Activated naive CD8-positive, alpha-beta T cell treated with anti-CD3 and anti-CD28 coated beads, Interleukin-2, amount 50 U/mL, for 24 hours (primary cell): ENCODE measurements at regions not wholly inside any gene's neighbourhood (a gene's known extent, or its start where the extent isn't known, plus 50 kb on each side); places are given as distances from the start of the nearest gene placed in this dataset.
"Not testable (repeated sequence)": the region's sequence is repeated elsewhere in the genome, so short reads cannot be mapped to it uniquely, and the experiment has no call there.

ENCODE experiments used
- ATAC-seq: fragments of 150-1000 bp; cut with Tn5 transposase; one replicate; pipeline ENCODE4 v1.10.0; 2021
- DNase-seq: peaks from one replicate; pipeline ENCODE4 v3.0.0; 2021
- H3K27ac Mint-ChIP-seq: one replicate; pipeline ENCODE4 v1.8.0; 2021; ENCODE audit warnings: mild to moderate bottlenecking, mixed read lengths
- H3K27me3 Mint-ChIP-seq: one replicate; pipeline ENCODE4 v1.8.0; 2021; ENCODE audit warnings: mixed read lengths
- H3K36me3 Mint-ChIP-seq: one replicate; pipeline ENCODE4 v1.8.0; 2021; ENCODE audit warnings: low read depth, mixed read lengths
- H3K4me1 Mint-ChIP-seq: one replicate; pipeline ENCODE4 v1.8.0; 2021; ENCODE audit warnings: mixed read lengths
- H3K4me3 Mint-ChIP-seq: one replicate; pipeline ENCODE4 v1.8.0; 2021; ENCODE audit warnings: mild to moderate bottlenecking, moderate library complexity, mixed read lengths
- H3K9me3 Mint-ChIP-seq: one replicate; pipeline ENCODE4 v1.8.0; 2021; ENCODE audit warnings: mixed read lengths

GRCh38 chr5:77923666-77924065 lies 147.5 kb upstream of the TBCA start:
- Mint-ChIP-seq H3K4me3 (no peak overlapping the region), H3K4me1 (no peaks in the 10 kb centered on the region), H3K27ac (no peak overlapping the region), H3K27me3 (peaks cover 22% of the 10 kb centered on the region), H3K9me3 (peaks cover 5% of the 10 kb centered on the region), H3K36me3 (no peaks in the 10 kb centered on the region)
- ATAC-seq (no peak), DNase-seq (no peak)

DNA sequence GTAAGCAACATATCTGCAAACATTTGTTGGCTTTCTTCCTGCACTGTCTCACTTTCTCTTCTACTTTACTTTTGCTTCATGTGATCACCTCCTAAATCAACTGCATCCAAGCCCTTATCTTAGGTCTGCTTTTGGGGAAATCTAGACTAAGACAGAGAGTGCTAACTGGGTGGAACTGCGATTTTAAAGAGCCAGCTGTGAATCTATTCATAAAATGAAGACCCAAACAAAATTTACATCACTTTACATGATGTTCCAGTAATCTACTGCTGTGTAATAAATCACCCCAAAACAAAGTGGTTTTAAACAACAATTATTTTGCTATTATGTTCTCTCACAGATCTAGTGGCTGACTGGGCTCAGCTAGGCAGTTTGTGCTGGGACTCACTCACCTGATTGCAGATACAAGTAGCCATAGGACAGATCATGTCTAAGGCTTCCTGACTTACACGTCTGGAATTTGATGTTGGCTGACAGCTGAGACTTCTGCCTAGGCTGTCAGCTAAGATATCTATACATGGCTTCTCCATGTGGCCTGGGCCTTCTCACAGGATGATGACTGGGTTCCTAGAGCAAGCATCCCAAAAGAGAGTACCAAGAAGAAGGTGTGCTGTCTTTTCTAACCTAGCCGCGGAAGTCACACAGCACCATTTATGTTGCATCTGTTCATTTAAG lies 145.1 kb upstream of the TBCA start:
- no peak overlapping the region for H3K27ac Mint-ChIP-seq
- no peaks in the 10 kb centered on the region for H3K36me3 Mint-ChIP-seq
- H3K4me3 Mint-ChIP-seq: no peak overlapping the region
- DNase-seq: no peak
- no peak for ATAC-seq
- H3K9me3 Mint-ChIP-seq: no peaks in the 10 kb centered on the region
- peaks cover 13% of the 10 kb centered on the region for H3K27me3 Mint-ChIP-seq
- no peaks in the 10 kb centered on the region for H3K4me1 Mint-ChIP-seq

GRCh38 chr5:77920359-77921058 lies 144.4 kb upstream of the TBCA start:
- no peak overlapping the region for H3K4me3 Mint-ChIP-seq
- peaks cover 11% of the 10 kb centered on the region for H3K27me3 Mint-ChIP-seq
- H3K27ac Mint-ChIP-seq: no peak overlapping the region
- DNase-seq (no peak), ATAC-seq (no peak)
- H3K4me1 Mint-ChIP-seq: no peaks in the 10 kb centered on the region
- H3K9me3 Mint-ChIP-seq: no peaks in the 10 kb centered on the region
- H3K36me3 Mint-ChIP-seq: no peaks in the 10 kb centered on the region

GRCh38 chr5:77915346-77915745 lies 139.2 kb upstream of the TBCA start:
- ATAC-seq: no peak
- Mint-ChIP-seq H3K4me1 (no peaks in the 10 kb centered on the region), H3K27me3 (peaks cover 13% of the 10 kb centered on the region), H3K9me3 (no peaks in the 10 kb centered on the region), H3K4me3 (no peak overlapping the region), H3K27ac (no peak overlapping the region), H3K36me3 (no peaks in the 10 kb centered on the region)
- DNase-seq: no peak

GRCh38 chr5:77912721-77913120 lies 136.6 kb upstream of the TBCA start:
- H3K27ac Mint-ChIP-seq: no peak overlapping the region
- no peaks in the 10 kb centered on the region for H3K36me3 Mint-ChIP-seq
- ATAC-seq (no peak), DNase-seq (no peak)
- peaks cover 13% of the 10 kb centered on the region for H3K27me3 Mint-ChIP-seq
- H3K4me1 Mint-ChIP-seq: no peaks in the 10 kb centered on the region
- no peaks in the 10 kb centered on the region for H3K9me3 Mint-ChIP-seq
- H3K4me3 Mint-ChIP-seq: no peak overlapping the region

- no peaks in the 10 kb centered on the region for H3K4me1 Mint-ChIP-seq
- H3K27me3 Mint-ChIP-seq: peaks cover 14% of the 10 kb centered on the region
- no peaks in the 10 kb centered on the region for H3K9me3 Mint-ChIP-seq
- no peak overlapping the region for H3K27ac Mint-ChIP-seq
- no peak for DNase-seq
- H3K4me3 Mint-ChIP-seq: no peak overlapping the region
- no peaks in the 10 kb centered on the region for H3K36me3 Mint-ChIP-seq
- ATAC-seq: no peak
Observed at GRCh38 chr5:77910602-77911188, 134.6 kb upstream of the TBCA start.

DNA sequence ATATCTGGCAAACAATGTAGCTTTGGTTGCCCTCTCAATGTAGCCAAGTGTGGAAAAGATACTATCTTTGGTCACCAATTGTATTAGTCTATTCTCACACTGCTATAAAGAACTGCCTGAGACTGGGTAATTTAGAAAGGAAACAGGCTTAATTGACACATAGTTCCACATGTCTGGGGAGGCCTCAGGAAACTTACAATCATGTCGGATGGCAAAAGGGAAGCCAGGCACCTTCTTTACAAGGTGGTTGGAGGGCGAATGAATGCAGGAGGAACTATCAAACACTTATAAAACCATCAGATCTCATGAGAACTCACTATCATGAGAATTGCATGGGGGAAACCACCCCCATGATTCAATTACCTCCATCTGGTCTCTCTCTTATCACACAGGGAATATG lies 133.1 kb upstream of the TBCA start:
- Mint-ChIP-seq H3K27ac (no peak overlapping the region), H3K36me3 (no peaks in the 10 kb centered on the region), H3K4me3 (no peak overlapping the region), H3K27me3 (peaks cover 16% of the 10 kb centered on the region), H3K9me3 (no peaks in the 10 kb centered on the region), H3K4me1 (no peaks in the 10 kb centered on the region)
- ATAC-seq (no peak), DNase-seq (no peak)

GRCh38 chr5:77908787-77909186 lies 132.6 kb upstream of the TBCA start:
- Mint-ChIP-seq H3K4me3 (no peak overlapping the region), H3K36me3 (no peaks in the 10 kb centered on the region), H3K27ac (no peak overlapping the region), H3K9me3 (no peaks in the 10 kb centered on the region), H3K4me1 (no peaks in the 10 kb centered on the region), H3K27me3 (peaks cover 15% of the 10 kb centered on the region)
- no peak for DNase-seq
- ATAC-seq: no peak

- Mint-ChIP-seq H3K27ac (no peak overlapping the region), H3K27me3 (peaks cover 13% of the 10 kb centered on the region), H3K4me1 (no peaks in the 10 kb centered on the region), H3K36me3 (no peaks in the 10 kb centered on the region), H3K9me3 (no peaks in the 10 kb centered on the region), H3K4me3 (no peak overlapping the region)
- no peak for ATAC-seq
- DNase-seq: no peak
Observed at GRCh38 chr5:77907786-77908185, 131.6 kb upstream of the TBCA start.

DNA sequence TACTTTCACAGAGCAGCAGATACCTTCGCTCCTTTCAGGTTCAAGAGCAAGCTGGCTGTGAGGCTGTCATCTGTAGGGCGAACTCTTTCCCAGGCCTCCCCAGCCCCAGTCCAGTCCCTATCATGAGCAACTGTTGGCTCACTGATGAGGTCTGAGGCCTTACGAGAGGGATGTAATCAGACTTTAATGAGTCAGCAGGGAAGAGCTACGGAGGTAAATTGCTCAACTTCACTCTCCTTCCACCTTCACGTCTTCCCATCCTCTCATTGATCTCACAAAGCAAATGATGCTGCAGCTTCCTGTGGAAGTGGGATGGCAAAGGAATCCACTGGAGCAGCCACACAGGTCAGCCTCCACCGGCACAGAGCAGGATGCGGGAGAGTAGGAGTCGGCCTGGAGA lies 130.7 kb upstream of the TBCA start:
- DNase-seq: no peak
- peaks cover 6% of the 10 kb centered on the region for H3K27me3 Mint-ChIP-seq
- no peak overlapping the region for H3K27ac Mint-ChIP-seq
- no peak for ATAC-seq
- no peaks in the 10 kb centered on the region for H3K9me3 Mint-ChIP-seq
- no peak overlapping the region for H3K4me3 Mint-ChIP-seq
- H3K4me1 Mint-ChIP-seq: no peaks in the 10 kb centered on the region
- H3K36me3 Mint-ChIP-seq: no peaks in the 10 kb centered on the region

DNA sequence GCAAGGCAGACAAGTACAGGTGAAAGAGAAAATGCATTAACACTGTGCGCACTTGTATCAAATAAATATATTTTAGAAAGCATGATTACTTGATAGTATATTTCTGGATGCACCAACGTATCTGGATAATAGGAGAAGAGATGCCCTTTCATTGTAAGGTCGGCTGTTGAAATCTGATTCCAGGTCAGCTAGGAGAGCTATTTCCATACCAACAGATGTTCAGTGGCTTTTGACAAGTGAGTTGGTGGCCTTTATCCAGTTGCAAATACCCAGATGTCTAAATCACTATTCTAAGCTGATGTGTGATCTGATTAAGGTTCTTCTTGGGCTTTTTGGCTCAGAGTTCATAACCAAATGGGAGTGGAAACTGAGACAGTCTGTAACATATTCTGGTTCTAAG lies 128.2 kb upstream of the TBCA start:
- Mint-ChIP-seq H3K27ac (no peak overlapping the region), H3K9me3 (no peaks in the 10 kb centered on the region), H3K27me3 (peaks cover 4% of the 10 kb centered on the region), H3K4me1 (no peaks in the 10 kb centered on the region), H3K36me3 (no peaks in the 10 kb centered on the region), H3K4me3 (no peak overlapping the region)
- no peak for DNase-seq
- no peak for ATAC-seq

- no peaks in the 10 kb centered on the region for H3K4me1 Mint-ChIP-seq
- ATAC-seq (no peak), DNase-seq (no peak)
- H3K9me3 Mint-ChIP-seq: no peaks in the 10 kb centered on the region
- peaks cover 2% of the 10 kb centered on the region for H3K27me3 Mint-ChIP-seq
- H3K4me3 Mint-ChIP-seq: no peak overlapping the region
- H3K36me3 Mint-ChIP-seq: no peaks in the 10 kb centered on the region
- H3K27ac Mint-ChIP-seq: no peak overlapping the region
Observed at GRCh38 chr5:77900691-77901090, 124.6 kb upstream of the TBCA start.

DNA sequence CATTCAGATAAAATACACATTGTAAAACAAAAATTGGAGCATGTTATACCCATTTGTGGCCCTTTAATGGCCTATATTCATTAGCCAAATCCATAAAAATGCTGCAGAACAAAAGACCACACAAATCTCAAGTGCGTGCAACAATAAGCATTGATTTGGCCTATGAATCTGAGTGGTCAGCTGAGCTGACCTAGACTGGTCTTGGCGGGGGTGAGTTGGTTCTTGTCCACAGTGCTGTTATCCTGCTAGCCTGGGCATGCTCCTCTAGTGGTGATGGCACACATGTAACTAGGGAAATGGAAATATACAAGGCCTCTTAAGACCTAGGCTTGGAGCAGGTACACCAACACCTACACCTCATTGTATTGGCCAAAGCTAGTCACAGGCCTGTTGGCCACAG lies 122.2 kb upstream of the TBCA start:
- DNase-seq: no peak
- no peaks in the 10 kb centered on the region for H3K27me3 Mint-ChIP-seq
- no peaks in the 10 kb centered on the region for H3K36me3 Mint-ChIP-seq
- no peak overlapping the region for H3K4me3 Mint-ChIP-seq
- H3K9me3 Mint-ChIP-seq: no peaks in the 10 kb centered on the region
- no peak overlapping the region for H3K27ac Mint-ChIP-seq
- no peak for ATAC-seq
- no peaks in the 10 kb centered on the region for H3K4me1 Mint-ChIP-seq

DNA sequence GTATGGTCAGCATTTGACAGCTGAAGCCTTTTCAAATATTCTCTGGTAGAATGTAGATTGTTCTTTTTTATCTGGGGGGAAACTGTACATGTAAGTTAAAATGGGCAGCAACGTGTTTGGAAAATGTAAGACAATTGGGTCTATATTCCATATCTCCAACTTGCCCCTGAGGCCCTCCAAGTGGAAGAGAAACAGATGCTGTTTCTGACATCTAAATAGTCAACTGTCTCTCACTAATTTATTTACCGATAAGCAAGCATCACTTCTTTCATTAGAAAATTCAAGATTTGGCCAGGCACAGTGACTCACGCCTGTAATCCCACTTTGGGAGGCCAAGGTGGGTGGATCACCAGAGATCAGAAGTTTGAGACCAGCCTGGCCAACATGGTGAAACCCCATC lies 120.2 kb upstream of the TBCA start:
- Mint-ChIP-seq H3K27ac (no peak overlapping the region), H3K4me1 (no peaks in the 10 kb centered on the region), H3K4me3 (no peak overlapping the region), H3K27me3 (no peaks in the 10 kb centered on the region), H3K9me3 (no peaks in the 10 kb centered on the region), H3K36me3 (no peaks in the 10 kb centered on the region)
- no peak for ATAC-seq
- no peak for DNase-seq

GRCh38 chr5:77894103-77894502 lies 118.0 kb upstream of the TBCA start:
- not testable (repeated sequence) for H3K27ac Mint-ChIP-seq, H3K36me3 Mint-ChIP-seq

More at GRCh38 chr5:77894103-77894502, 118.0 kb upstream of the TBCA start:
- H3K4me3 Mint-ChIP-seq, H3K9me3 Mint-ChIP-seq, H3K4me1 Mint-ChIP-seq, DNase-seq, ATAC-seq, H3K27me3 Mint-ChIP-seq: not testable (repeated sequence)
